Hematopoietic multipotent progenitor cell treated with erythropoietin and hydrocortisone succinate and interleukin-3 and kit ligand, for 6 days (in vitro differentiated cells): ENCODE measurements at regions not wholly inside any gene's neighbourhood (a gene's known extent, or its start where the extent isn't known, plus 50 kb on each side); places are given as distances from the start of the nearest gene placed in this dataset.
"Not testable (repeated sequence)": the region's sequence is repeated elsewhere in the genome, so short reads cannot be mapped to it uniquely, and the experiment has no call there.

Source experiments
- DNase-seq: peaks from one replicate; pipeline ENCODE4 v3.0.0-alpha.2; 2015

DNA sequence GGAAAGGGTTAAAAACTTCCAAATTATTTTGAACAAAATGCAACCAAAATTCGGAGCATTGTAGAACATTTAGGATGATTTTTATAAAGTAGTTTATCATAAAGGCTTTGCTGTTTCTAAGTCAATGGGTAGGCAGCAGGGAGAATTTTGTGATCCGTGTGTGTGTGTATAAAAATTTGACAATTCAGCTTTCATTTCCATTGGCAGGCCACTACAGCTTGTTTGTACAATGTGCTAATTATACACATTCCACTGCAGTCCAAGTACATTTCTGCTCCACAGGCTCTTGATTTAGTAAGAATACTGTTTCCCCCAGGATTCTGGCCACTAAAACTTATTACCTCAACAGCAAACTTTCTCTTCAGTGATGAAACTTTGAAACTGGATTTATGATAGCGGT, 71.8 kb upstream of the LTBP1 start:
- DNase-seq = no peak

DNA sequence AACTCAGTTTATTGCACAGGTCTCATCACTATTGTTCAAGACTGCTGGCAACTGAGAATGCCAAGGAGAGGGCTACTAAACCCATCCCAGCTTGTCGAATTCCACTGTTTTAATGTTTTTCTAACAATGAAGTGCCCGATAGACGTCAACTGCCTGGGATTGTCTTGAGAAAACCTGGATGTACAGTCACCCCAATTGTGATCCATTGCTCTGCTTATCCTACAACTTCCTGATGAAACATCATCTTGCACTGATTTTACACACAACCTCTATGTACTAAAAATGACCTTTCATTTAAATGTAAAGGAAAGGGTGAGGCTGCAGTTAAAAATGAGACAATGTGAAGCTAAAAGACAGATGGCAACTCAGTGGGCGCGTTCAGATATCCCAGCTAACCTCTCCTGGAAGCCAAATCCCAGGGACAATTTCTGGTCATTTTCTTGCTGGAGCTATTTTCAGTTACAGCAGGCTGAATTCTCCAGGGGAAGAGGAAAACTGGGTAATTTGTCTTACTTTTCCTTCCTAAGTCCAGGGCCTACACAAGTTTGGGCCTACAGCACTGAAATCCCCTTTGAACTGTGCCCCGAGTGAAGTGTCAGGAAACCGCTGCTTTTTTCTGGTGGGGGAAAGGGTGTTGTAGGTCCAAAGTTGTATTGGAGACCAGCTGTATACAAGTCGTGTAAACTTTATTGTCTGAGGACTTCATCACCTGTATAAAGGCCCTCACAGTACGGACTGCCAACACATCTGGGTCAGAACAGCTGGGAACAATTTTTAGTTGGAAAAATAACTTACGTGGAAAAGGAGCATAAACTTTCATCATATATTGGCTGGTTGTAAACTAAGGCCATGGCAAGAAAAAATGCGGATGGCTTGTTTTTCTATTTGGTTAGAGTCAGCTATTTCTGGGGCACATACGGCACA, 68.9 kb upstream of the LTBP1 start:
- DNase-seq = no peak

DNA sequence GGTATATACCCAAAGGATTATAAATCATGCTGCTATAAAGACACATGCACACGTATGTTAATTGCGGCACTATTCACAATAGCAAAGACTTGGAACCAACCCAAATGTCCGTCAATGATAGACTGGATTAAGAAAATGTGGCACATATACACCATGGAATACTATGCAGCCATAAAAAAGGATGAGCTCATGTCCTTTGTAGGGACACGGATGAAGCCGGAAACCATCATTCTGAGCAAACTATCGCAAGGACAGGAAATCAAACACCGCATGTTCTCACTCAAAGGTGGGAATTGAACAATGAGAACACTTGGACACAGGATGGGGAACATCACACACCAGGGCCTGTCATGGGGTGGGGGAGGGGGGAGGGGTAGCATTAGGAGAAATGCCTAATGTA, 66.8 kb upstream of the LTBP1 start:
- not testable (repeated sequence) for DNase-seq

DNA sequence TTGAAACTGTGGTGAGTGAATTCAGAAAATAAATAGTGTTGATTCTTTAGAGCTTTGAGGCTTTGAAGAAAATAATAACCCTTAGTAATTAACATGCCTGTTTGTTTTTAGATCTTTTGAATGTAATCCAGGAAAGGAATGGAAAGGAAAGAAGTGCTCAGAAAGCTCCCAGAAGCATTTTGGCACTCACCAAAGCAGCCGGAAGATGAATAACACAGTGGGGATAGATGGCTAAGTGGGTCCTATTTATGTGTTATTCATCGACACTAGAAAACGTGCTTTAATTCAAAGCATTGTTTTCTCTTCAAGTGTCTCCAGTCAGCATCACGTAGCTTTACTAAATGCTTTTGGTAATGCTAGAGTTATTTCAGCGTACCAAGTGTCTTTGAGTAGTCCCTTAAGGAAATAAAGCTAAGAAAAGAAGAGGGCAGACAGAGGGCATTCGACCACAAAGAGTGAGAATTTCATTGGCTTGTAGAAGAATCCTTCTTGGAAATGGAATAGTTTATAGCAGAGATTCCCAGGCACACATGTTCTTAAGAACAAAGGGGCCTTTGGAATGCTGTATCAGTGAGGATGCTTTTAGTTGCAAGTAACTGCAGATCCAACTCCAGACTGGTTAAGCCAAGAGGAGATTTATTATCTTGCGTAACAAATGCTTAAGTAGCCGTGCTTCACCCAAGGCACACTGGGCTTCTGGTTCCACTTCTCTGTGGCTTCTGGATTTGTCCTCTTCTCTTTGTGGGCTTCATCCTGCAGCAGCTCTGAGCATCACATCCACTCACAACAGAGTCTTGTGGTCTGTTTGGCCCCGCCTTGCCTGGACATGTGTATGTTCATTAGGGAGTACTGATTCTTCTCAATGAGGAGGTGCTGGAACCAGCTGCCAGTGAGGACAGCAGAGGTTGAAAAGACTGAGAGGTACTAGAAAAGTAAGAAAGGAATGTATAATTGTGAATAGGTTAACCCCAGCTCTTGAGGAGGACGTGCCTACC, 63.6 kb upstream of the LTBP1 start:
- no peak for DNase-seq

DNA sequence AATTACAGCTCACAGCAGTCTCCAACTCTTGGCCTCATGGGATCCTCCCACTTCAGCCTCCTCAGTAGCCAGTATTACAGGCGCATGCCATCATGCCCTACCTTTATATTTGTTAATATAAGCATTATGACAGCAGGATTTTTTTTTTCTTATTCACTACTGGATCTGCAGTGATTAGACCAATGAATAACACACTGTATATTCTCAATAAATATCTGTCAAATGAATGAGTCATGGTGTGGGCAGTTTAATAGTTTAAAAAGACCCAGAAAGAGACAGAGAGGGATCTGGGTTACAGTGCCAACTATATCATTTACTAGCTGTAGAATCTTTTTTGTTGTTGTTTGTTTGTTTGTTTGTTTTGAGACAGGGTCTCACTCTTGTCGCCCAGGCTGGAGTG, 62.4 kb upstream of the LTBP1 start:
- DNase-seq = no peak

DNA sequence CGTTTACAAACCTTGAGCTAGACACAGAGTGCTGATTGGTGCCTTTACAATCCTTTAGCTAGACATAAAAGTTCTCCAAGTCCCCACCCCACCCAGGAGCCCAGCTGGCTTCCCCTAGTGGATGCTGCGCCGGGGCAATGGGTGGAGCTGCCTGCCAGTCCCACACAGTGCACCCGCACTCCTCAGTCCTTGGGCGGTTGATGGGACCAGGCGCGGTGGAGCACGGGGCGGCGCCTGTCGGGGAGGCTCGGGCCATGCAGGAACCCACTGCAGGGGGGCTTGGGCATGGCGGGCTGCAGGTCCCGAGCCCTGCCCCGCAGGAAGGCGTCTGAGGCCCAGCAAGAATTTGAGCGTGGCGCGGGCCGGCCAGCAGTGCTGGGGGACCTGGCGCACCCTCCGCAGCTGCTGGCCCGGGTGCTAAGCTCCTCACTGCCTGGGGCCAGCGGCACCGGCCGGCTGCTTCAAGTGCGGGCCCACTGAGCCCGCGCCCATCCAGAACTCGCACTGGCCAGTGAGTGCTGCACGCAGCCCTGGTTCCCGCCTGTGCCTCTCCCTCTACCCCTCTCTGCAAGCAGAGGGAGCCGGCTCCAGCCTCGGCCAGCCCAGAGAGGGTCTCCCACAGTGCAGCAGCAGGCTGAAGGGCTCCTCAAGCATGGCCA, 60.2 kb upstream of the LTBP1 start:
- not testable (repeated sequence) for DNase-seq

DNA sequence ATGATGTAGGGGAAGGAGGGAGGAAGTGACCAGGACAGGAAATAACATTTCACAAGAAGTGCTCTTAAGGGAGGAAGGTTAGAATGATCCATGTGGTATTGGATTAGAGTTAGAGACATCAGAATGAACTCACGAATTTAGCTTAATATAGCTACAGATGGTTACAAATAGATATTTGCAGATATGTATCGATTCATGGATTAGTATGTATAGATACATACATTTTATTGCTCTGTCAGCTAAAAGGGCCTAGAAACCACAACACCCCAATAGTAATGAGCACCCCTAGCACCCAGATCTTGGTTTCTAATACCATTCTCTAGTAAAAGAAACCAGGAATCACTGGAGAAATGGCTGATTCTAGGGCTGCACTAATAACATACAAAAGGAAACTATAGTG, 59.6 kb upstream of the LTBP1 start:
- DNase-seq = no peak

DNA sequence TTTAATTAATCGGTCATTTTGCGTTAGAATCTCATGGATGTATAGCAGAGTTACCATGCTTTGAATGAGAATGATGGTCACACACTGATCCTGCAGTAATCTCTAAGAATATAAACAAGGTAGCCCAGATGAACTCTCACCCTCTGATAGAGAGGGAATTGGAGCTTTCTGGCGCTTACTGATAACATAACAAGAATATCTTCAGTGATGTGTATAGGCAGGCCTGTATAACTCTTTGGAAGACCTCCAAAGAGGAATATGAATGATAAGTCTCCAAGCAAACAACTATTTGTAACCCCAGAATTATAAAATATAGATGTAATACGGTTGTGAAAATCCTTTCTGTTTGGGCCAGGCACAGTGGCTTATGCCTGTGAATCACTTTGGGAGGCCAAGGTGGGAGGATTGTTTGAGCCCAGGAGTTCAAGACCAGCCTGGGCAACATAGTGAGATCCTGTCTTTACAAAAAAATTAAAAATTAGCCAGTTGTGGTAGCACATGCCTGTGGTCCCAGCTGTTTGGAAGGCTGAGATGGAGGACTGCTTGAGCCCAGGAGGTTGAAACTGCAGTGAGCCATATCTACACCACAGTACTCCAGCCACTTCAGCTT, 52.5 kb upstream of the LTBP1 start:
- peak; percentile 60 for DNase-seq

DNA sequence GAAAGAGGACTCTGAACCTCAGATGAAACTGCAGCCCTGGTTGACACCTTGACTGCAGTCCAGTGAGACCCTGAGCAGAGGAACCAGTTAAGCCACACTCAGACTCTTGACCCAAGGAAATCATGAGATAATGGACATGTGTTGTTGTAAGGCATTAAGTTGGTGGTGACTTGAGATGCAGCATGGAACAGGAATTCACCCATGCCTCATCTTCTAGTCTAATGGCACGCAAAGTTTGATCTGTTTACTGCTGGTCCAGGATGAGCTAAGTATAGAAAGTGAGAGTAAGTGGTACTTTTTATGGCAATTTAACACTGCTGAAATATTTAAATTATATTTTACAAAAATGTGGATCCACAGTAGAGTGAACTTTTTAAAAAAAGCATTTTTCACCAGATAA, 51.3 kb upstream of the LTBP1 start:
- DNase-seq = no peak
